Right kidney (tissue), 1 donor: ENCODE measurements at regions not wholly inside any gene's neighbourhood (a gene's known extent, or its start where the extent isn't known, plus 50 kb on each side); places are given as distances from the start of the nearest gene placed in this dataset.
"Not testable (repeated sequence)": the region's sequence is repeated elsewhere in the genome, so short reads cannot be mapped to it uniquely, and the experiment has no call there.

Source experiments
- DNase-seq: peaks from one replicate; pipeline ENCODE4 v3.0.0-alpha.2; 2016

DNA sequence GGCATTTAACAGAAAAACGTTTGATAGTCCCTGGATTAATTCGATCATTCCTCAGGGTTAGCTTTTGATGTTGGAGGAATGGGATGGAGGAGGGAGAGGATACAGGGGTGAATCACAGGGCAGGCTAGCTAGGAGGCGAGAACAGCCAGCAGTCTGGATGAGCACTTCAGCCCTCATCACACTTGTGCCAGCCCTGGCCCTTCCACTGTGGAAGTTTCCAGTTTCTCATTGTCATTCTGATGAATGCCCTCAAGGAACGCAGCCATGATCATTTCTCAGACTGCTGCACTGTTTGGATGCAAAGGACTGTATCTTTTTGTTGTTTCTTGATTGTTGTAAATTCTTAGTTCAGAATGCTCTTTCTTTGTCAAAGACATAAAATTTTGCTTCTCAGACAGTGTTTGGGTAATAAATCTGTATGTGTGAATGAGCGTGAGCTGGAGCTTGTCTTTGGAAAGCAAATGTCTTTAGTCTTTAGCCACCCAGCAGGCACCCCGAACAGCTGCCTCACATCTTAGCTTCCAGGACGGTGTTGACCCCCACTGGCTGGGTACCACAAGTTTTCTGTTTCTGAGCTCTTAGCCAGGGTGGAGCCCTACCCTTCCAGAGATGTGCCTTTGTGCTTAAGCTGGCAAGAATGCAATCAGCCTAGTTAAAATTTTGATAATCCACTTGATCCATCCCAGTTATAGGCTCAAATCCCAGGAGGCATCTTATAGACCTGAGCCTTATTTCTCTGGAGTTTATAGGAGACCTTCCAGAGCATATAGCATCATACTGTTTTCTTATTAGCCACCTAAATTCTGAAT lies 121.1 kb downstream of the PDCD6IP start:
- no peak for DNase-seq

DNA sequence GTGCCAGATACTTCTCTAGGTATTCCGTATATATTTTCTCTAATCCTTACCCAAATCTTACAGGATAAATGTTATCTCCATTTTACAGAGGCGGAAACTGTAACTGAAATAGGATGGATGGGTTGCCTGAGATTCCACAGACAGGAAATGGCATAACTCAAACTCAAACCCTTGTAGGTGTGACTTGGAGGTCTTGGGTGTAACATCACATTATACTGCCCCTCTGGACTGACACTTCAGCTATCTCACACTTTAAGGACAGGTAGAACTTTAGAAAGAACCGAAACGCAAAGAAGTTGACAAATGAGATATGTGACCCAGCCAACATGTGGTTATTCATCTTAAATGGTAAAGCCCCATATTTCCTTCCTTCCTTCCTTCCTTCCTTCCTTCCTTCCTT lies 122.1 kb downstream of the PDCD6IP start:
- no peak for DNase-seq

DNA sequence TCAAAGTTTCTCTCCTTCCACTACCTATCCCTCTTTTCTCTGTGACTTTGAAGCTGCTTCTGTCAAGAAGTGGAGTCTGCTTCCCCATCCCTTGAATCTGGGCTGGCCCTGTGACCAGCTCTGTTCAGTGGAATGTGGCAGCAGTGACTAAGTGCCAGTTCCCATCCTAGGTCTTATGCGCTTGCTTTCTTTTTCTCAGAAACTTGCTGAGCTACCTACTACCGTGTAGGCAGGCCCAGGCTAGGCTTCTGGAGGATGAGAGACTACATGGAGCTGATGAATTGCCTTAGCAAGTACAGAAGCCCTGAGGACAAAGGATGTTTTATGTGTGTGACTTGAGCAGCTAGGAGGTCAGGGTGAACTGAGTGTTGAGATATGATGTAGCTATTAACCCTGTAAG lies 123.2 kb downstream of the PDCD6IP start:
- DNase-seq = no peak

DNA sequence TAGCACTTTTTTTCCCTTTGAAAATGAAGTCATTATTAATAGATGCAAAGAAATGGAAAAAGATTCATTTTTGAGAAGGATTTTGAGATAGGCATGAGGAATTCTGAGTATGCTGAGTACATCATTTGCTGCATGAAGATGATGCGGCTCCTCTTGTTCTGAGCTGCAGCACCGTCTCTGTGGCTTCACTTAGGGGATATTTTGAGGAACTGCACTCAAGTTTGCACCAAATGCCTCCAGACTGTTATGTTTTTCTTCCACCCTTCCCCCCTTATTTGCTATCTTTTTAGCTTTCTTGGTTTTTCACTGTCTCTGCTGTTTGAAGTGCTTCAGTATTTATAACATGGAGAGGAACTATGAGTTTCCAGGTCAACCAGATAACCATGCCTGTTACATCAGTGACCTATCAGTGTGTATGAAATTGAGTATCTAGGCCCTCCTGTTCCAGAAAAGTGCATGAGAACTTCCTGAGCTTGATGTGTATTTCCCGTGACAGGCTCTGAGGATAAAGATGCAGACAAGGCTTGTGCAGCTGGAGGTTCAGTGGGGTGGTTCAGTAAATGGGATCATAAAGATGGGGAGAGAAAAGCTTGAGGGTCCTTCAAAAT lies 128.7 kb downstream of the PDCD6IP start:
- DNase-seq = no peak

DNA sequence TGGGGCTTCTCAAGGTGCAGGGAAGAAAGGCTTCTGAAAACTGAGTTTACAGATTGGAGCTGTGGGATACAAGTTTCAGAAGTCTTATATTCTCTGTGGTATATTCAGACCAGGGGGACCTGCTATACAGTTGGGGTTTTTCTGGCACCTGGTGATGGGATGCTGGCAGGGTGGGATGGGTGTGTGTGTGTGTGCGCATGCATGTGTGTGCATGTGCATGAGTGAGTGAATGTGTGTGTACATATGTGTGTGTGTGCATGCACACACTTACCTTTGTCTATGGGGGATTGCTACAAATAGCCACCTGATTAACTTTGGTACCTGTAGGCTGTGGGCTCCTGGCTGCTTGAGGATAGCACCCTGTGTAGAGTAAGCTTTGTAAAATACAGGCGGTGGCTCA lies 131.4 kb downstream of the PDCD6IP start:
- no peak for DNase-seq

DNA sequence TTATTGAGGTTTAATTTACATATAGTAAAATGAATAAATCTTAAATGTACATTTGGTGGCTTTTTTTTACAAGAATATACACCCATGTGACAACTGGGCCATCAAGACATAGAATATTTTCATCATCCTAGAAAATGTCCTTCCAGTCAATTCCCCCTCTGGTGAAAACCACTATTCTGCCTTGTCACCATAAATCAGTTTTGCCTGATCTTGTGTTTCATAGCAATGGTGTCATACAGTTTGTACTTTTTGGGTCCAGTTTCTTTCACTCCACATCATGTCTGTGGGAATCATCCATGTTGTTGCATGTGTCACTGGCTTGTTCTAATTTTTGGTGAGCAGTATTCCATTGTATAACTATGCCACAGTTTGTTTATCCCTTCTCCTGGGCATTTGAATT lies 133.1 kb downstream of the PDCD6IP start:
- no peak for DNase-seq

DNA sequence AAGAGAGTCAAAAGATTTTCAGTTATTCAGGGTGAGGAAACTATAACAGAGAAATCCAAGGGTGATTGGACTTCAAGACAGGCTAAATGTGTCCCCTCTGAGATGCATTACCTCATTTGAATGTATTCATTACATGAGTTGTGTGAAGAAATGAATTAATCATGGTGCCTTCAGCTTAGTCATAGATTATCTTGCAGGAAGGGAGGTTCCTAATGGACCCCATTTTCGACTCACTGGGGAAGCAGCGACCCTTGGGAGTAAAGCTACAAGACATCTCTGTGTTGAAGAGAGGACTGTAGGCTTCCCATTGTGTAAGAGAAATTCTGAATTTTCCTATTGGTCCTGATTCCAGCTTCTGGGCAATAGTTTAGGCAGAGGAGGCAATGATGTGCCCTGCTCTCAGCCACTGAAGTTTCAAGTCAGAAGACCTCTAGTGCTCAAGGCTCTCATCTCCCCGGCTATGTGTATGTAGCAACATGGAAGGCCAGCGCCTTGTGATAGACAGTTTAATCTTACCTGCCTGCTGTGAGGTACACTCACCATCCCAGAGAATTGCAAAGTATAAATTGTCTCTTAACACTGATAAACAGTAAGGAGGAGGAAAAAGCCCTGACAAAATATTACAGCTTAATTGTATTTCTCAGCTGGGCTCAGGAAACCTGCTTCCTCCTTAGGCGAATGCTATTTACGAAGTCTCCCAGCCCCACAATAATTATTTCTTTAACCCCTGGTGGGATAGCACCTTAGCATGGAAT lies 133.8 kb downstream of the PDCD6IP start:
- no peak for DNase-seq

DNA sequence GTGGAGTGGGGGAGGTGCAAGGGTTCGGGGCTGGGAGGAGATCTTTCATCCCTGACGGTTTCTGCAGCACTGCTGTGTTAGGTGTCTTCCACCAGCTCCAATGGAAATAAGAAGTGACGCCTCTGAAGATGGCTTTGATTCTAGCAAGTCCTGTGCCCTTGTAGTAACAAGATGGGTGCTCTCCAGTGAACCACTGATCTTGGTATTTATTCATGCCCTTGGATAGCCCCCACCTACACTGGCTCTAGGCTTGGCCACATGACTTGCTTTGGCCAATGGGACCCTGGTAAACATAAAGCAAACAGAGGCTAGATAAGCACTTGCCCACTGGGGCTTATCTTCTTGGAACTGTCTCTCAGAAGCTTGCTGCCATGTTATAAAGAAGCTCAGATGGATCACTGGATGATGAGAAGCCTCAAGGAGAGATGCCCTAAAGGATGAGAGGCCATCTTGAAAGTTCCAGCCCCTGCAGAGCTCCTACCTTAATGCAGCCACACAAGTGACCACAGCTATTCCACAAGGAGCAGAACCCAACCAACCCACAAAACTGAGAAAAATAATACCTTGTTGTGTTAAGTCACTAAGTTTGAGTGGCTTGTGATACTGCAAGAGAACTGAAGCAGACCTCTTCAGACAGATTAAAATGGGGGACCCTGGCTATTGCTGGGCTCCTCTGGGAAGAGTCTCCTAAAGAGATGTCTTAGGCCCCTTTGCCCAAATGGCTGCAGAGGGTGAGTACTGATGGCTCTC lies 137.9 kb downstream of the PDCD6IP start:
- DNase-seq = no peak

DNA sequence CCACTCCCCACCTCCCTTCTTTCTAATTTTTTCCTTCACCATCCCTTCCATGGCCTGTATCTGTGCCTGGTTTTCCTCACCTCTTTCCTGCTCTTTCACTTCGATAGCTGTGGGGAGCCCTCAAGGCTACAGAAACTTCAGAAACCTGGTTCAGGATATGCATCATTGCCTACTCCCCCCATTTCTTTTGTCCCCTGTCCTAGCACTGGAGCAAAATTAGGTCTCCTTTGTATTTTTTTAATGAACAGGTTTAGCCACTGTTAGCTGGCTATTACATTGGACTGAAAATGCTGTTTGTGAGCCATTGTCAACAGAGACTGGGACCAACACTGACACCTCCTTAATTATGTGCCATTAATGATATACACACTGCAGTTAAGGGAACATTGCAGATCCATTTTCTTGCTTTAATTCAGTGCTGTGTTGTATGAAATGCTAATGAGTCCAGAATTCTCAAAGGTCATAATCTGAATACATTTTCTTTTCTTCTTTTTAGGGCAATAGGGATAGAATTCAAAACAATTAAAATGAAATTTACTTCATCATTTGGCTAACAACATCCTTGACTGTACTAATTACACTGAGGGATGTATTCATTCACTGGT lies 138.6 kb downstream of the PDCD6IP start:
- DNase-seq = no peak

DNA sequence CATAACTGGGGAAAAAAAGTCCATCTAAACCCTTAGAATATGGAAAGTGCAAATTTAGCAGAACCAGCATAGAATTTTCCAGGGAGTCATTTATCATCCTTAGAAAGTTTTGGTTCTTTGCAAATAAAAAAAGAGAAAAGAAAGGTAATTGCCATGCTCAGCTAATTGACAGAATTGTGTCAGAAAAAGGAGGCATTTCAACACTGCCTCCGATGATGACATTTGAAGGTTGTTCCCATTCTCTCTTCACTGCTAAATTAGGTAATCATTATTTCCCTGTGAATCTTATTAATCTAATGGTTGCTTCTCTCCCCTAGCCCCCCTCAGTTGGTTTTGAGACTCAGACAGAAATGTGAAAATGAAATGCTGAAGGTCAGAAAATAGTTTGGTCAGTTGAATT lies 139.2 kb downstream of the PDCD6IP start:
- no peak for DNase-seq

DNA sequence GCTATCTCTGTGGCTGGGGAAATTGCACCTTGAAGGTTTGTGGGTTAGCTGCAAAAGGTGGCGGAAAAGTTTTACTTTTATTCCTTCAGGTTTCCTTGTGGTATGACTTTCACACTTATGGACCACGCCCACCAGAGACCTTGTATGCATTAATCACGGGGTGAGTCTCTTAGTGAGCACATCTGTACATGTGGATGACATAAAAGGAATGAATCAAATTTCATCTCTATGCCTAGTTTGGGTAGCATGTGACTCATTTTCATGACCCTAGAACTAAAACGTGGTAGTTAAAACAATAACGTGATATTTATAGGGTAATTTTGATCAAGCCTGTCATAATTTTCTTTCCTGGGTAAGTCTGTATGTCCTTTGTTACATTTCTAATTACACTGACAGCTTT lies 141.7 kb downstream of the PDCD6IP start:
- no peak for DNase-seq

DNA sequence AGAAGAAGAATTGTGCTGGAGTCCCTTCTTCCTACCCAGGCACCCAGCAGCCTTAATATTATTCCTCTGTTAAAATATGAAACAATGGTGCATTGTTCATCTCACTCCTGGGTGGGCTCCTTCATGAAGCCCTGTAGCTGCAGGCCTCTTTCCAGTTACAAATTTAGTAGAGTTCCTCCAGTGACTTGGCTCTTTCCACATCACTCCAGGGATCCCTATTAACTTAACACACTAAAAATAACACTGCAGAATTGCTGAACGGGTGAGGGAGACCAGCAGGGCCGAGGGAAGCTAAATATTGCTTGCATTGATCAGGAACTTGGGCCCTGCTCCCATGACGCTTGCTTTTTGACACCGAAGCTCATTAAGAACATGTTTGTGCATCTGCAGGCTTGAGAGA lies 142.3 kb downstream of the PDCD6IP start:
- no peak for DNase-seq

DNA sequence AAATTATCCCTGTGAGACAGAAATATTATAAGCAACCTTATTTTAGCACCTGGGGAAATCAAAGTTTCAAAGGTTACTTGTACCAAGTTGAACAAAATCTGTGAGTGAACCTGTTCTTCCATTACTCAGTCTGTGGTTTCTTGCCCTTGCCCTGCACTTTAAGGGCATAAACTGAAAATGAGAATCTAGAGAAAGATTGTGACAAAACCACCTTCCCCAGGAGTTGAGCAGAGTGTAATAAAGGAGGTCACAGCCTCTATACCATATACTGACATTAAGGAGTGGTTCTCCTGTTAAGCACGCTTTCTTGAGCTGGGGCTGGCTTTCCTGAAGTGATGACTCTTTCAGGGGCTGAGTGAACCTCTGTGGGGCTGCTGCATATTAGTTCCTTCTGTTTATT lies 143.4 kb downstream of the PDCD6IP start:
- DNase-seq = no peak

DNA sequence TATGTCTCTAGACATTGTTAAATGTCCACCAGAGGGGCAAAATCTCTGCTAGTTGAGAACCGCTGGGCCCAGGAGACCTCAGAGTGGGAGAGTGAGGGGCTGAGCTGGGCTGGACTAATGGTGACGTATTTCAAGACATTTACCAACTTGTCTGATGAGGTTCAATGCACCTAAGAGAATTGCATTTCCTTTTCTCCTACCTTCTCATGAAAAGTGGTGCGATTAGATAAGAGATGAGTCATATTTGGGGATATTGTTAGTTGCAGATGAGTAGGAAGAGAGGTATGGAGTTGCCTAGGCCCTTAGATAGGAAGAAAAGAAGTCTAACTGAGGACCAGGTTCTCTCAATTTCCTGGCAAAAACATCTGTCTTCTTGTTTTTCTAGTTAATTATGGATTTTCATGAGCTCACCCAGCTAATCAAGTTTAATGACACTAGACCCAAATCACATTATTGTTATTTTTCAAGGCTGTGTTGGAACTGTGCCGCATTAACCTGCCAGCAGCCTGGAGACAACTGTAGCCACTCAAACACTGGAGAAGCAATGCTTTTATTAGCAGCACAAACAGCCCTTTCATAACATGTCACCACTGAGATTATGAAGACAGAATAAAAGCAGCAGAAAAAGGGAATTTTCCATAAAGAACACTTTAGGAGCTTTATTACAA lies 144.2 kb downstream of the PDCD6IP start:
- DNase-seq = no peak

DNA sequence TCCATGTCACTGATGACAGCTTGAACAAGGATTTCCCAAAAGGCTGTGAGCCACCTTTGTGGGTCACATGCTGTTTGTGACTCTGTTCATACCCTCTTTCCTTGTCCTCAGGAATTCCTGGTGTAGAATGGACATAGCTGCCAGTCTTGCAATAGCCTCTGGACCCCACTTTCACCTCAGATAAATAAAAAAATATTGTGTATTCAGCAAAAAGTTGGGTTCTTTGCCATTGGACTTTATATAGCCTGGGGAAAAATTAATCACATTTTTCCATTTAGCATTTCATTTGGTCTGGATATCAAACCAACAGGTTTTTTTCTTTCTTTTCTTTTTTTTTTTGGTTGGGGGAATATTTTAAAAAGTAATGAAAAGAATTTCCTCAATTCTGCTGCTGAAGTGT lies 144.8 kb downstream of the PDCD6IP start:
- DNase-seq = no peak

DNA sequence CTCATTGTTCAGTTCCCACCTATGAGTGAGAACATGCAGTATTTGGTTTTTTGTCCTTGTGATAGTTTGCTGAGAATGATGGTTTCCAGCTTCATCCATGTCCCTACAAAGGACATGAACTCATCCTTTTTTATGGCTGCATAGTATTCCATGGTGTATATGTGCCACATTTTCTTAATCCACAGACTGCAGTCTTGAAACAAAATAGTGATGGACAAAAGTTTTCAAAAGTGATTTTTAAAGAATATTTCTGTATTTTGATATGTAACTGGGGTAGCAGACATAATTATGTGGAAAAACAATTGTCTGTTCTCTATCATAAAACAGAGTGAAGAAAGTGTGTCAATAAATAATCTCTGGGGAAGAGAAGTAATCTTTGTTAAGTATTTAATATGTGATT lies 148.2 kb downstream of the PDCD6IP start:
- DNase-seq = not testable (repeated sequence)

DNA sequence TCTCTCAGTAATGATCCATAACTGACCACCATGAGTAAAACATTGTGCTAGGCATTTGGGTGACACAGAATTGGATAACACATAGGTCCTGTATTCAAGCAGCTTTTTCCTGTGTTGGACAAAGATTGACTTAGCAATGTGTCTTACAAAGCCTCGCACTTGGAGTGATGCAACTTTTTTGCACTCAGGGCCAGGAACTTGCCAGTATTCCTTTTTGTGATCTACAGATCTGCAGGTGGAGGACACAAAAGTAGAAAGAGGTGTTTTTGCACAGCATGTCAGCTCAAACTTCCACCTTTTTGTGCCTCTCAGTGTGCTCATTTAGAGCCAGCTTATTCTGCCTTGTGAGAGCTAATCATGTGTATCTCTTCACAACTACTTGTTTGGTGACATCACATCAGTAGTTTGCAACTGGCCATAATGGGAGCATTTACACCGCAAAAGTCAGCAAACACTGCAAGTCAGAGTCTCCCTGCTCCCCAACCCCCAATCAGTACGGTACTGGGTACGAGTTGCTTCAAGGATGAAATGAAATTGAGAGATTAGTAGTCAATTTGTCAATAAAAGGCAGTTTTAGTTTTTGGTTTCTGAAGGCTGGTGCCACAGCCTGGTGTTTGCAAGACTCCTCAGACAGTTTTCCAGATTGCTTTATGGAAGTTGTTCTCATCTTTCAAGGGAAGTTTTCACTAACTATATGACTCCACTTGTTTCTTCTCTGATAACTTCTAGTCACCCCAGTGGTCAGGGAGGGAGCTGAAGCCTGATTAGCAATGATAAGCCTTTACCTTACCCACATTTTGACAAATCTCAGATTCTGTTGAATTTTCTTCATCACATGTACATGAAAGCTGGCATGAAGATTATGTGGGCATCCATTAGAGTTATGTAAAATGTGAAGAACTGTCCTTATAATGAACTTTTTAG lies 149.1 kb downstream of the PDCD6IP start:
- DNase-seq = no peak

DNA sequence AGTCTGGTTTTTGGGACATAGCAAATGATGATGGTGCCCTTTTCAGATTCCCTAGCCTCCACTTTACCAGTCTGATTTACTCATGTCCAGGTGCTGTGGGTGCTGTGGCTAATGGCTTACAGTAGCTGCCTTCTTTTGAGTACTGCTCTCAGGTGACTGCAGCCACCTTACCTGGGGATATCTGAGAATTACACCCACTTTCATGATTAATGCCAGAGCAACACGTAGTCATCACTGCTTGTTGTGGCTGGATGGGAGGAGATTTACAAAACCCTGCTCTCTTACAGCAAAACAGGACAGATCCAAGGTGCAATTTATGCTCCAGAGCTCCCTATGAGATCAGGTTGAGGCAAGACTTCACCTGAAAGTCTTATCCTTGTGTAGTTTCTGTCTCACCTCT lies 150.6 kb downstream of the PDCD6IP start:
- no peak for DNase-seq

DNA sequence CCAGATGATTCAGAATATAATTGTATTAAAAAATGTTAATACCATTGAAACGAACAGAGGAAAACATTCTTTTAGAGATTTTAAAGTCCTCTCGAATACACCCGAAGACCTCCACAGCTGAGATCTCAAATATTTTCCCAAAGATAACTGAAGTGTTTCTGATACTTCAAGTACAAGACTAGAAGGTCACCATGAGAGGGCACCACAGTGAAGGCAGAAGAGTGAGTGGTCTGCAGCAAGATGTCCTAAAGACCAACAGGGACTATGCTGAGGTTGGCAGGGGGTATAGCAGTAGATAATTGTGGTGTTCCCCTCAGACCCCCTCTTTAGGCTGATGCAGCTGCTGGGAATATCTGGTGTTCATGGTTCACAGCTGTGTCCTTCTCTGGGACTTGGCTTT lies 156.5 kb downstream of the PDCD6IP start:
- no peak for DNase-seq

DNA sequence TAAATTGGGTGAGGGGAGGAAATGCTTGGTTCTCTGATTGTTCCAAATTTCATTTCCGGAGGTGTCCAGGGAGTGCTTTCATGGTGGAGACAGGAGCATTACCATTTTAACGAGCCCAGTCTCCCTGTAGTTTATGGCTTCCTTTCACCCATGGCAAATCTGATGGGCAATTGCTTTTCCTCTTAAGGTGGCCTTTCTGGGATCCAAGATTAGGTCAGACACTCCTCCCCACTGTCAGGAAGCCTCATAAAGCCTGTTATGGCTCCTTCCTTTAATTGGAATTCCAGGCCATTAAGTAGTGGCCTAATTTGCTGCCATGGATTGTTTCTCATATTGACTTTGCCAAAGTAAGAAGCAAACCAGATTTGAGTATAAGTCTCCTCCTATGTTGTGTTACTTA lies 157.8 kb downstream of the PDCD6IP start:
- no peak for DNase-seq

DNA sequence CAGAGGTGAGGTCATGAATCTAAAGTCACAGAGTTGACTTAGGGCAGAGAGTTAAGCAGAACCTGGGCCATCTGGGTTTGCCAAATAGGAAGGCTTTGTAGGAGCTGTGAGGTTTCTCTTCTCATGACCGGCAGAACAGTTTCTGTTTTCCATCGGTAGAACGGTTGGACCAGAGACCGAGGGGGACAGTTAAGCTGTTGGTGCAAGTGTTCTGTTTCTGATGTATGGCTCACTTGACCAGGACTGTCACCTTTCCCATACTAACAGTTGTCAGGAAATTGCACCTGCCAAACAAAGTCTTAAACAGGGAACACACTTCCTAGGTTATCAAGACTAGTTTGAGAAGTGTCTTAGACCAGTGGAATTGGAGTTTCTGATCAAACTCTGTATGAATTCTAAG lies 158.3 kb downstream of the PDCD6IP start:
- no peak for DNase-seq
